Body of pancreas (tissue), 4 donors: ENCODE measurements at regions not wholly inside any gene's neighbourhood (a gene's known extent, or its start where the extent isn't known, plus 50 kb on each side); places are given as distances from the start of the nearest gene placed in this dataset.

Experiments used
- POLR2A ChIP-seq, 3 donors: fragments of 450-650 bp; IDR thresholded peaks; one replicate each; pipeline ENCODE4 v1.6.1; 2016; ENCODE audit warnings: antibody characterized with exemption in 3 of 3, mild to moderate bottlenecking in 2 of 3
- TF ChIP-seq, protein P1 (sequence below), 7 experiments: fragments of 450-650 bp in 4 of 7; fragments of 200-600 bp in 3 of 7; sonication (generic) in 3 of 7; IDR thresholded peaks; one replicate each; pipeline ENCODE4 v1.5.1; 2016 to 2019; ENCODE audit warnings: antibody characterized with exemption in 7 of 7

DNA sequence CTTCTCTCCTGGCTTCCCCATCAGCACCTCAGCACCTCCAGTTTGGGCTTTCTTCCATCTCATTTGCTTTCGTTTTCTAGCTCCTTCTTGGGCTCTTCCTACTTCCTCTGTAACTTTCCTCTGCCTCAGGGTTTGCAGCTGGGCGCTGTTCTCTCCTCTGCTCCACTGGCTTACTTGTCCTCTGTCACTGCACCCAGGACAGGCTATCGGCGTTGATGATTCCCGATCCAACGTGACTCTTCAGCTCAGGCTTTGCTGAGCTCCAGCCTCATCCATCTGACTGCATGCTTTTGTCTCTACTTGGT, 362.4 kb downstream of the CYRIA start:
- TF ChIP-seq, protein P1, sequence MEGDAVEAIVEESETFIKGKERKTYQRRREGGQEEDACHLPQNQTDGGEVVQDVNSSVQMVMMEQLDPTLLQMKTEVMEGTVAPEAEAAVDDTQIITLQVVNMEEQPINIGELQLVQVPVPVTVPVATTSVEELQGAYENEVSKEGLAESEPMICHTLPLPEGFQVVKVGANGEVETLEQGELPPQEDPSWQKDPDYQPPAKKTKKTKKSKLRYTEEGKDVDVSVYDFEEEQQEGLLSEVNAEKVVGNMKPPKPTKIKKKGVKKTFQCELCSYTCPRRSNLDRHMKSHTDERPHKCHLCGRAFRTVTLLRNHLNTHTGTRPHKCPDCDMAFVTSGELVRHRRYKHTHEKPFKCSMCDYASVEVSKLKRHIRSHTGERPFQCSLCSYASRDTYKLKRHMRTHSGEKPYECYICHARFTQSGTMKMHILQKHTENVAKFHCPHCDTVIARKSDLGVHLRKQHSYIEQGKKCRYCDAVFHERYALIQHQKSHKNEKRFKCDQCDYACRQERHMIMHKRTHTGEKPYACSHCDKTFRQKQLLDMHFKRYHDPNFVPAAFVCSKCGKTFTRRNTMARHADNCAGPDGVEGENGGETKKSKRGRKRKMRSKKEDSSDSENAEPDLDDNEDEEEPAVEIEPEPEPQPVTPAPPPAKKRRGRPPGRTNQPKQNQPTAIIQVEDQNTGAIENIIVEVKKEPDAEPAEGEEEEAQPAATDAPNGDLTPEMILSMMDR (IDR thresholded peaks at IDR 0.05) = no peak
- no peak for TF ChIP-seq POLR2A (IDR thresholded peaks at IDR 0.05)
